HTR-8/SVneo (cell line): ENCODE measurements at regions not wholly inside any gene's neighbourhood (a gene's known extent, or its start where the extent isn't known, plus 50 kb on each side); places are given as distances from the start of the nearest gene placed in this dataset.

ENCODE experiments used
- DNase-seq: peaks from one replicate; pipeline ENCODE4 v3.0.0; 2011; ENCODE audit warnings: low spot score, mixed read lengths; ENCODE audit not compliant: insufficient read length
- FAIRE-seq: peaks from 2 replicates; lab custom pipeline; 2011; peaks lifted over from hg19 to GRCh38; lab: Jason Lieb, UNC

DNA sequence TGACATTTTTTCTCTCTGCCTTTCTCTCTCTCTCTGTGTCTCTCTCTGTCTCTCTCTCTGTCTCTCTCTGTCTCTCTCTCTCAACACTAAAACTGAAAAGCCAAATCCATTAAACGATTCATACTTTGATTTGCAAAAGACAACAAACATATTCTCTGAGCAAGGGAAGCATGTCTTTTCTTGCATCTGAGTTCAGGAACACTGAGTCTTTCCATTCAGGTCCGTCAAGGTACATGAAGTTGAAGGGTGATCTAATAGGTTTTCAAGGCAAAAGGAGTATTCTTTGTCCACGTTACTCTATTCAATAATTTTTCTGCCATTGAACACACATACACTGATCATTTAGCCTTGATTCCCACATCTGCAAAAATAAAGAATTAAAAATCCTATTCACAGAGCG lies 900.9 kb downstream of the BCL11B start:
- FAIRE-seq (no peak), DNase-seq (no peak)

DNA sequence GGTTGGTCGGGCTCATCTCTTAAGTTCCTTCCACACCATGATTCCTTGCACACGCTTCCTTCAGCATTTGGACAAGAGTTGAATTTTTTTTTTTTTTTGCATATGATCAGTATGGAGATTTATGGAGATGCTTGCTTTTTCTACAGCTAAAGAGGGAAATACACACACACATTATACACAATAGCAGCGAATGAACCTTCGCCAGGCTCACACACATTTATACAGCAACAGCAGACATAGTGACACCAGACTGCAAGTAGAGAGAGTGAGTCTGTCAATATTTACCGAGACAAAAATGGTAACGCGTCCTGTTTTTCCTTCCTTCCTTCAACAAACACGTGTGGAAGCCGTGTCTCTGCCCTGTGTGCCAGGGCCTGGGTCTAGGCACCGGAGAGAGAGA lies 897.9 kb downstream of the BCL11B start:
- DNase-seq = no peak
- FAIRE-seq = no peak

- DNase-seq (no peak), FAIRE-seq (no peak)
Observed at GRCh38 chr14:98375566-98375965, 896.4 kb downstream of the BCL11B start.

DNA sequence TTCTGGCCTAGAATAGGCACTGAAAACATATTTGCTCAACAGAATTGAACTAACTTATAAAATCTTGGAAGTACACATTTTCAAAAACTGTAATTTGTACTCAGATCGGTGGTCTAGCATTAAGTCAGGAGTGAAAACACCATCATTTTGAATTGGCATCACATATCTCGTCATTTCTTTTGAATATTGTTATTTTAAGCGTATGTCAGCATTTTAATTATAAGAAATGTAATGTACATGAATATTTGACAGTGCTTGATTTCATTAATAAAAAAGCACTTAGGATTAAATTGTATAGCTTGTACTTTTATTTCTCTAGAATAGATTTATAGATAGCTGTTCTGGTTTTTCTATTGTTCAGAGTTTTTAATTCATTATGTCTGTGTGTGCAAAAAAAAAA lies 892.2 kb downstream of the BCL11B start:
- FAIRE-seq (no peak), DNase-seq (no peak)

DNA sequence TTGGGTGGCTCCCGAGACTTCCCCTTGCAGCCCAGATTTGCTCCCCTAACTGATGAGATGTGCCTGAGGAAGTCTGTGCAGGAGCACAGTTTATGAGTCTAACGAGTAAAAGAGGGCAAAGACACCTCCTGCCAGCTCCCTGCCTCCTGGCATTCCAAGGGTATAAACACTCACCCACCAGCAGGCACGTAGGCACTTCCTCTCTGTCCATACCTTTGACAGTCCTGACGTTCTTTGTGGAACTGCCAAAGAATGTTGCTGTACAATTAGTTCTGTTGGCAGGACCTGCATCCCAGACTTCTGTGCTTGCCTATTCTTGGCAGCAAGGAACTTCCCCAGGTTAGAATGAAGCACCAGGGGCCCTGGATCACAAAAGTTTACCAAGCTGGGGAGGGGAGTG lies 889.3 kb downstream of the BCL11B start:
- no peak for FAIRE-seq

GRCh38 chr14:98385851-98386250 lies 886.1 kb downstream of the BCL11B start:
- FAIRE-seq (no peak), DNase-seq (no peak)

More for the DNA sequence above, 889.3 kb downstream of the BCL11B start:
- no peak for DNase-seq

DNA sequence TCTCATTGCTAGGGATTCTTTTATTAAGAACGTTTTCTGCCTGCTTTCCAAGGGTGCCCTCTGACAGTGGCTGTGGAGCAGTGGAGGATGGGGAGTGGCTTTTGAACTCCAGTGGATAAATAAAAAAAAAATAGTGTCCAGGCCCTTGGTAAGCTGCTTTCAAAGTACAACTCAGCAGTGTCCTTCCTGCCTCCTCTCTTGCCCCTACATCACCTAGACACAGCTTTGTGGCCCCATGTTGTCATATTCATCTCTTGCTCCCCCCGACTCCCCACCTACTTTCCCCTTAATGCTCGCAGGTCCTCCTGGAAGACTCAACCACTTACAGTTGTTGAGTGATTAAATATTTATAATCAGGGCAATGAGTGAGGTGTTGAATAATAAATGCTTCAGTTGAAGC lies 880.9 kb downstream of the BCL11B start:
- no peak for FAIRE-seq

DNA sequence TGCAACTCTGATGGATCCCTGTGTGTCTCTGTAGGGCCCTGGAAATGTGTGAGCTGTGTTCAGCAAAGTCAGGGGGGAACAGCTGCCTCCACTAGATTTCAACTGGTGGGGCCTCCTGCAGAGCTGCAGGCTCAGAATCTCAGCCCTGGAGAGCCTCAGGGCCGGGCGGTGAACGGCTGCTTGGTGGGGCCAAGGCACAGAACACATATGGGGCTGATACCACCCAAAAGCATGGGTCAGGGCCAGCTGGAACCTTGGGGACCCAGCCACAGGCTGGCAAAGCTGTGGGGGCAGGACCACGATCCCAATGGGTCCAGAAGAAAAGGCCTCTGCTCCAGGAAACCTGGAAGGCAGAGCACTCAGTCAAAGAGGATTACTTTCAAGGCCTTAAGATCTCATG lies 878.5 kb downstream of the BCL11B start:
- no peak for DNase-seq
- no peak for FAIRE-seq

More for the DNA sequence above, 880.9 kb downstream of the BCL11B start:
- DNase-seq = no peak

- FAIRE-seq (no peak), DNase-seq (no peak)
Observed at GRCh38 chr14:98404811-98405210, 867.2 kb downstream of the BCL11B start.

DNA sequence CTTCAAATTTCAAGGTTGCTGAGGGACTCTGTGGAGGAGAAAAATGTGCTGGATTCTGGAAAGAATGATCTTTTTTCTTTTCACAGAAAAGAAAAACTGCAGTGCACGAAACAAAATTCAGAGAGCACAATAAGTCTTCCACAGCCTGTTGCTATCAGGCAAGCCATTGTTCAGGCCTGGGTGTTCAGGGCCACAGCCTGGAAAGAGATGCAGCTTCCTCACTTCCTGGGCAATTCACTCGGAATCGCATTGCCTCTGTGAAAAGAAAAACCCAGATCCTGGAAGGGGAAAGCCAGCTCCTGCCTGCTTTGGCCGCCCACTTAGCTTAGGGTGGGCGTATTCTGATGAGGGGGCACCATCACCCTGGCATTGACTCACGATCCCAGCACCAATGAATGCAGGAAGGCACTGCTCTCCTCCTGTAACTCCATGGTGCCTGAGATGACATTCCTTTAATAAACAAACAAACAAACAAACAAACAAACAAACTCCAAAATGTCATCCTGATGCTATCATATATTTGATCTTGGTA lies 863.9 kb downstream of the BCL11B start:
- DNase-seq (no peak), FAIRE-seq (no peak)

DNA sequence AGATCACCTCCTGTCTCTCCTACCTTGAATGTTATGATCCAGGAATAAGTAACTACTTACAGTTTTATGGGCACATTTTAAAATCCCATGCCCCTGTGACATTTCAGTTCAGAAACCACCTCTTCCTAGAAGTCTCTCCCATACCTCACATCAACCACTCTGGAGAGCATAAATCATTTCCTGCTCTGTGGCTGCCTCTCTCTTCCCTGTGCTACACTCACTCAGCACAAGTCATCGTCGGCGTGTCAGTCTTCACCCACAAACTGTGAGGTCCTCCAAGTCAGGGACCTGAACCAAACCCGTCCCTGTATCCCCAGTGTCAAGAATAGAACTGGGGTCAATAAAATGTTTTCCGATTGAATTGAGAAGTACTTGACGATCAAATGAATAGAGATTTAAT lies 863.3 kb downstream of the BCL11B start:
- FAIRE-seq (no peak), DNase-seq (no peak)

DNA sequence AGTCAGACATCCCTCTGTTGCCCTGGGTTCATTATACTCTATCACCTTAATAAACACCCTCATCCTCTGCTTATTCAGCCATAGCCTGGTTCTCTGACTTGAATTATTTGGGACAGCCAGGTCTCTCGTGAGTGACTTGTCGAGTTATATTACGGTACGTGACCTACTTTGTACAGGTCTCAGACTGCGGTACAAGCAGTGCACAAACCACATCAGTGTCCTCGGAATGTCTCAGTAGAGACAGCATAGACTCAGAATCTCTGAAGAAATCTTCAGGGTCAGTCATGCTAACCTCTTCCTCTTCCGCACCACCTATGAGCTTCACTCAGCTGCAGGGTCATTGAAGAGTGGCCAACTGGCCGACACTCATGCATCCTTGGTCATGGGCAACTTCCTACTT lies 860.8 kb downstream of the BCL11B start:
- no peak for DNase-seq
- no peak for FAIRE-seq

GRCh38 chr14:98412431-98412830 lies 859.6 kb downstream of the BCL11B start:
- DNase-seq (no peak), FAIRE-seq (no peak)

- FAIRE-seq (no peak), DNase-seq (no peak)
Observed at GRCh38 chr14:98415766-98416165, 856.2 kb downstream of the BCL11B start.

- FAIRE-seq = no peak
Observed at GRCh38 chr14:98417001-98417400, 855.0 kb downstream of the BCL11B start.

DNA sequence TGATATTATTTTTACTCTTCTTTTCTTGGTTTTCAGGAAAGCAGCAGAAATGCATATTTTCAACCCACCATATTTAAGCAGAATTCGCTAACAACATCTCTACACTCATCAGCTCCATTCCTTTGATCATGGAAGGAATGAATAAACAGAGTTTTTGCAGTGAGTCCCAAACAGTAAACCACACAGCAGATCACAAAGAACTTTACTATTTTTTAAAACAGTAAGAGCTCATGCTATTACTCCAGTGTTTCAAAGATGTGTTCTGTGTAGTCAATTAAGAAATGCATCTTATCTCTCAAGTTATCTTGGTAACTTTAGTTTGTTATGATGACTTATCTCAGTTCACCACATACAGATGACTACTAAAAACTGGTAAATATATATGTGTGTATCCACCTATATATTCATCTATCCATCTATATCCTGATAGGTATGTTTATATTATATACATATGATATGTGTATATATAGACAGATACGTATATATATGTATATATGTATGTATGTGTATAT lies 843.5 kb downstream of the BCL11B start:
- DNase-seq (no peak), FAIRE-seq (no peak)

More at GRCh38 chr14:98417001-98417400, 855.0 kb downstream of the BCL11B start:
- no peak for DNase-seq

DNA sequence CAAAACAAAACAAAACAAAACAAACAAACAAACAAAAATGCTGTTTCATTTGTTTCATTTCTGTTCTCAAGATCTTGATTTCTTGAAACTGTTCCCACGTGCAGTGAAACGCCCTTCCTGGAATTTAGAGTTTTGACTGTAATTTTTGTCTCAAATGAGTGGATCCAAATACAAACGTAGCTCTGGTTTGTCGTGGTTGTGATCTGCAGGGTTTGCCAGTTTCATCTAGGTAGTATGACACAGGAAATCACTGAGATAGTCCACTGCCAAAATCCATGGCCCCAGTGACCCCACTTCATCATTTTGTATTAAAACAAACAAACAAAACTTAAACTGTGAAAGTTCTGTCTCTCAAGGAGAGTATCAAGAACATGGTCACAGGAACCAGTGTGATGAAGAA lies 838.6 kb downstream of the BCL11B start:
- no peak for FAIRE-seq
- DNase-seq = no peak

- no peak for DNase-seq
- FAIRE-seq = no peak
Observed at GRCh38 chr14:98437113-98437512, 834.9 kb downstream of the BCL11B start.

DNA sequence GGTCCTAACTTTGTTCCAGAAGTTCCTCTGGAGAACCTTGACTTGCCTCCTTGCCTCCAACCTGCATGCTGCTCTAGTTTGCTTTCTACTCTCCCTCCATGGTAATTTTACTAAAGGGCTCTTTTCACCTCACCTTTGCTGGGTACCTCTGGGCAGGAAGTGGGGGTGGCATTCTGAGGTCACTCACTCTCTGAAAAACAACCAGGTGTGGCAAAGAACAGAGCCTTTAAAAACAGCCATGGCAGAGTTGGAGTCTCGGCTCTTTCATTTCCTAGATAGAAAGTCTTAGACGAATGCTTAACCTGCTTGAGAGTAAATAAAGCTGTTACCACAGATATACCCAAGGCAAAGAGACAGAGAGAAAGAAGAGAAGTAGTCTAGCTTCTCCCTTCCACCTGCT lies 827.9 kb downstream of the BCL11B start:
- DNase-seq = no peak
- FAIRE-seq = no peak

- FAIRE-seq (no peak), DNase-seq (no peak)
Observed at GRCh38 chr14:98445718-98446117, 826.3 kb downstream of the BCL11B start.

- DNase-seq (no peak), FAIRE-seq (no peak)
Observed at GRCh38 chr14:98446508-98446907, 825.5 kb downstream of the BCL11B start.

GRCh38 chr14:98456231-98456630 lies 815.8 kb downstream of the BCL11B start:
- FAIRE-seq (no peak), DNase-seq (no peak)

GRCh38 chr14:98458702-98459101 lies 813.3 kb downstream of the BCL11B start:
- no peak for FAIRE-seq

More at GRCh38 chr14:98458702-98459101, 813.3 kb downstream of the BCL11B start:
- no peak for DNase-seq
